ENCODE measurements at regions not wholly inside any gene's neighbourhood (a gene's known extent, or its start where the extent isn't known, plus 50 kb on each side); places are given as distances from the start of the nearest gene placed in this dataset.

DNA sequence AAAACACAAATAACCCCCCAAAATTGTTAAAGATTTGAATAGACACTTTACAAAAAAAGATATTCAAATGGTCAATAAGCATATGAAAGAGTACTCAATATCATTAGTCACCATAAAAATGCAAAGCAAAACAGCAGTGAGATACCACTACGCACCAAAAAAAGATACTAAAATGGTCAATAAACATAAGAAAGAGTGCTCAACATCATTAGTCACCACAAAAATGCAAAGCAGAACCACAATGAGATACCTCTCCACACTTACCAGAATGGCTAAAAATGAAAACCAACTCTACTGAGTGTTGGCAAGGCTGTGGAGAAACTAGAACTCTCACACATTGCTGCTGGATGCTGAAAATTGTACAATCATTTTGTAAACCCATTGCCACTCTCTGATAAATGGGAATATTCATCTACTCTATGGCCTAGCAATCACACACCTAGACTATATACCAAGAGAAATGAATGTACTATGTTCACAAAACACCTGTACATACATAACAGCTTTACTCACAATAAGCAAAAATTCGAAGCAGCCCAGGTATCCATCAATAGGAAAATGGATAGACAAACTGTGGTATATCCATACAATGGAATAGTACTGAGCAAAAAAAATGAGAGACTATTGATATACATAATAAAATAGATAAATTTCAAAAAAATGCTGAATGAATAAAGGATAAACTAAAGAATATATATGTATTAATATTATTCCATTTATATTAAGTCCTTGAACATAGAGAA, 205.0 kb upstream of the DAPK1 start:
- no peaks in the 10 kb centered on the region for H3K9me3 ChIP-seq (ENCODE audit: low read depth)
- no peak for DNase-seq (ENCODE audit: low spot score)
- no peaks in the 10 kb centered on the region for H4K20me1 ChIP-seq (ENCODE audit: insufficient read depth, poor library complexity, severe bottlenecking)
- no peaks in the 10 kb centered on the region for H3K27me3 ChIP-seq
- H3K79me2 ChIP-seq: no peaks in the 10 kb centered on the region
- H3K4me3 ChIP-seq: no peak overlapping the region
- no peak overlapping the region for H3K27ac ChIP-seq
- 75% methylated on average over 2 of the region's 2 CpGs for WGBS (ENCODE audit: low lambda C conversion rate, missing lambda C conversion rate)
- no peaks in the 10 kb centered on the region for H3K9me2 ChIP-seq (replicated peaks; ENCODE audit: insufficient read depth)
- TF ChIP-seq EZH2phosphoT487 (IDR thresholded peaks at IDR 0.05; ENCODE audit: low read depth, severe bottlenecking, unreplicated experiment): no peak
- TF ChIP-seq, protein P1, sequence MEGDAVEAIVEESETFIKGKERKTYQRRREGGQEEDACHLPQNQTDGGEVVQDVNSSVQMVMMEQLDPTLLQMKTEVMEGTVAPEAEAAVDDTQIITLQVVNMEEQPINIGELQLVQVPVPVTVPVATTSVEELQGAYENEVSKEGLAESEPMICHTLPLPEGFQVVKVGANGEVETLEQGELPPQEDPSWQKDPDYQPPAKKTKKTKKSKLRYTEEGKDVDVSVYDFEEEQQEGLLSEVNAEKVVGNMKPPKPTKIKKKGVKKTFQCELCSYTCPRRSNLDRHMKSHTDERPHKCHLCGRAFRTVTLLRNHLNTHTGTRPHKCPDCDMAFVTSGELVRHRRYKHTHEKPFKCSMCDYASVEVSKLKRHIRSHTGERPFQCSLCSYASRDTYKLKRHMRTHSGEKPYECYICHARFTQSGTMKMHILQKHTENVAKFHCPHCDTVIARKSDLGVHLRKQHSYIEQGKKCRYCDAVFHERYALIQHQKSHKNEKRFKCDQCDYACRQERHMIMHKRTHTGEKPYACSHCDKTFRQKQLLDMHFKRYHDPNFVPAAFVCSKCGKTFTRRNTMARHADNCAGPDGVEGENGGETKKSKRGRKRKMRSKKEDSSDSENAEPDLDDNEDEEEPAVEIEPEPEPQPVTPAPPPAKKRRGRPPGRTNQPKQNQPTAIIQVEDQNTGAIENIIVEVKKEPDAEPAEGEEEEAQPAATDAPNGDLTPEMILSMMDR (IDR thresholded peaks at IDR 0.05; ENCODE audit: poor library complexity): no peak
- no peak overlapping the region for H3K4me2 ChIP-seq
- H3K36me3 ChIP-seq (replicated peaks; ENCODE audit: insufficient read depth, low read depth): no peaks in the 10 kb centered on the region
- H2AFZ ChIP-seq: no peak overlapping the region
- no peaks in the 10 kb centered on the region for H3K4me1 ChIP-seq (ENCODE audit: insufficient read depth)

DNA sequence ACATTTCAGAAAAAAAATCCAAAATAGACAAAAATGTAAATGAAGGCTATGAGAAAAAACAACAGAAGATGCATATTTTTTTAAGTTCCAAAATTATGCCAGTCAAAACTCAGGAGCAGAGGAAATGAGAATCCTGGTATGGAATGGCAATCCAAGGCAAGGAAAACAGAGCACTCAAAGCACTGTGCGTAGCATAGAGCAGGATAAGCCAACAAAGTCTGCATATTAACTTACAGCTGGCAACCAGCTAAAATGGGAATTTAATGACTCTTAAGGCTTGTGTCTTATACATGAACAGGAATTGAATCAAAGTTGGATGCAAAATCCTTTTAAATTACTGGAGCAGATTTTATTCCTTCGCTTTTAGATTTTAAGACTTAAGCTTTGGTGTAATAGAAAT, 203.5 kb upstream of the DAPK1 start:
- no peak overlapping the region for H2AFZ ChIP-seq
- no peak for TF ChIP-seq EZH2 (IDR thresholded peaks at IDR 0.05; ENCODE audit: borderline replicate concordance)
- DNase-seq (ENCODE audit: low spot score): no peak
- no peaks in the 10 kb centered on the region for H3K27me3 ChIP-seq
- H3K9me3 ChIP-seq (ENCODE audit: low read depth): no peaks in the 10 kb centered on the region
- no peaks in the 10 kb centered on the region for H4K20me1 ChIP-seq (ENCODE audit: insufficient read depth, poor library complexity, severe bottlenecking)
- H3K36me3 ChIP-seq (replicated peaks; ENCODE audit: insufficient read depth, low read depth): no peaks in the 10 kb centered on the region
- no peaks in the 10 kb centered on the region for H3K79me2 ChIP-seq
- no peak overlapping the region for H3K27ac ChIP-seq
- no peaks in the 10 kb centered on the region for H3K9me2 ChIP-seq (replicated peaks; ENCODE audit: insufficient read depth)
- WGBS (ENCODE audit: low lambda C conversion rate, missing lambda C conversion rate): 89% methylated on average over 2 of the region's 2 CpGs
- no peak overlapping the region for H3K4me3 ChIP-seq
- H3K4me1 ChIP-seq (ENCODE audit: insufficient read depth): no peaks in the 10 kb centered on the region
- no peak overlapping the region for H3K4me2 ChIP-seq

DNA sequence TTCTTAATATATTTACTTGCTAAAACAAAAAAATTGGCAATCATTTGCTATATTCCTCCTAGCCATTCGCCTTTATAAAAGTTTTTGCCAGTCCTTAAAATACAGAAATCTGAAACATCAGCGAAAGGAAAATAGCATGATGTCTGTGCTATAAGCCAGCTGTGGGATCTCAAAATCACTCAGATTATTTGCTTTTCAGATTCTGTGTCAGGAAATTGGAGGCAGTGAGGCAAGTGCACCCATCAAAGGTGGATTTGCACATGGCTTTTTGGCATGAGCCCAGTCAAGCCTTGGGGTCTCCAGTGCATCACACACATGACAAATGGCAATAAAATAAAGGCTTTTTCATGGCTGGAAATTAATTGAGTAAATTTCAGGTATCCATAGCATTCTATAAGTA, 196.8 kb upstream of the DAPK1 start:
- no peak overlapping the region for H2AFZ ChIP-seq
- no peak overlapping the region for H3K27ac ChIP-seq
- peaks cover 5% of the 10 kb centered on the region for H3K4me1 ChIP-seq (ENCODE audit: insufficient read depth)
- H3K4me3 ChIP-seq: no peak overlapping the region
- no peaks in the 10 kb centered on the region for H3K9me3 ChIP-seq (ENCODE audit: low read depth)
- H3K79me2 ChIP-seq: no peaks in the 10 kb centered on the region
- H3K9me2 ChIP-seq (replicated peaks; ENCODE audit: insufficient read depth): no peaks in the 10 kb centered on the region
- H3K27me3 ChIP-seq: peaks cover 3% of the 10 kb centered on the region
- no peaks in the 10 kb centered on the region for H3K36me3 ChIP-seq (replicated peaks; ENCODE audit: insufficient read depth, low read depth)
- no peak overlapping the region for H3K4me2 ChIP-seq
- DNase-seq (ENCODE audit: low spot score): no peak
- H4K20me1 ChIP-seq (ENCODE audit: insufficient read depth, poor library complexity, severe bottlenecking): no peaks in the 10 kb centered on the region
- 84% methylated on average over 2 of the region's 2 CpGs for WGBS (ENCODE audit: low lambda C conversion rate, missing lambda C conversion rate)
- no peak for TF ChIP-seq EZH2phosphoT487 (IDR thresholded peaks at IDR 0.05; ENCODE audit: low read depth, severe bottlenecking, unreplicated experiment)
- TF ChIP-seq EZH2 (IDR thresholded peaks at IDR 0.05; ENCODE audit: borderline replicate concordance): no peak
- TF ChIP-seq, protein P1 (IDR thresholded peaks at IDR 0.05; ENCODE audit: poor library complexity): no peak

DNA sequence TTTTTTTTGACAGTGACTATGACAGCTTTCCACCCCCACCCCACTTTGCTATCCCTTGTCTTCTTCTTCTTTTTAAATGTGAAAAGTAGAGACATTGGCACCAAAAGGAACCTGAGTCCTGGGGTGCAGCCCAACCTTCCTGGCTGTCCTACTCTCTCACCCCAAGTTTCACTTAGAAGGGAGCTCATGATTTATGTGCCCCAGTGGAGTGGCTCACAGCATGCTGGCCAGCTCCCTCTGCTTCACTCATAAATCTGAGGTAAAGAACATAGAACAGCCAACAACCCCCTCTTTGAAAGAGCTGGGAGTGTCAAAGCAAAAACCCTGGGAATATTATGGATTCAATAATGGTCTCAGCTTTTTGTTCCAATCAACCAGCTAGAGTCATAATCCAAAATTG, 196.3 kb upstream of the DAPK1 start:
- Histone ChIP-seq H3K27me3 (peaks cover 3% of the 10 kb centered on the region), H3K79me2 (no peaks in the 10 kb centered on the region), H3K9me2 (replicated peaks; ENCODE audit: insufficient read depth) (no peaks in the 10 kb centered on the region), H4K20me1 (ENCODE audit: insufficient read depth, poor library complexity, severe bottlenecking) (no peaks in the 10 kb centered on the region), H3K9me3 (ENCODE audit: low read depth) (no peaks in the 10 kb centered on the region), H3K27ac (no peak overlapping the region), H3K4me3 (no peak overlapping the region), H3K4me2 (no peak overlapping the region), H3K36me3 (replicated peaks; ENCODE audit: insufficient read depth, low read depth) (no peaks in the 10 kb centered on the region), H3K4me1 (ENCODE audit: insufficient read depth) (peaks cover 5% of the 10 kb centered on the region), H2AFZ (no peak overlapping the region)
- no peak for DNase-seq (ENCODE audit: low spot score)
- TF ChIP-seq EZH2 (IDR thresholded peaks at IDR 0.05; ENCODE audit: borderline replicate concordance): no peak
- no peak for TF ChIP-seq EZH2phosphoT487 (IDR thresholded peaks at IDR 0.05; ENCODE audit: low read depth, severe bottlenecking, unreplicated experiment)
- TF ChIP-seq, protein P1 (IDR thresholded peaks at IDR 0.05; ENCODE audit: poor library complexity): no peak
